Spleen (tissue), 7 donors: ENCODE measurements at regions not wholly inside any gene's neighbourhood (a gene's known extent, or its start where the extent isn't known, plus 50 kb on each side); places are given as distances from the start of the nearest gene placed in this dataset.
"Not testable (repeated sequence)": the region's sequence is repeated elsewhere in the genome, so short reads cannot be mapped to it uniquely, and the experiment has no call there.

Source experiments
- CTCF ChIP-seq, 11 experiments: fragments of 200-600 bp in 7 of 11; fragments of 450-650 bp in 4 of 11; sonication (generic) in 4 of 11; IDR thresholded peaks in 8 of 11; conservative IDR thresholded peaks in 3 of 11; 1 replicate in 7 of 11; 2 replicates in 4 of 11; pipeline versions ENCODE4 v1.4.0 to v1.8.0; 2016 to 2021; ENCODE audit warnings: antibody characterized with exemption in 11 of 11, inconsistent platforms in 4 of 11, mild to moderate bottlenecking in 1 of 11
- POLR2A ChIP-seq, 3 donors: fragments of 450-650 bp; IDR thresholded peaks; one replicate each; pipeline ENCODE4 v1.5.1; 2017; ENCODE audit warnings: antibody characterized with exemption in 3 of 3, mild to moderate bottlenecking in 1 of 3
- POLR2AphosphoS5 ChIP-seq, 3 donors: sonication (generic); formaldehyde crosslinking; IDR thresholded peaks; one replicate each; pipeline ENCODE4 v1.5.1; 2017; ENCODE audit warnings: antibody characterized with exemption in 3 of 3
- donor health status: DM: no; HTN: no; CAD: no; lungs with moderate emphysema.
- donor health status: DM: no; HTN: no; CAD: no.
- donor health status: DM: no; HTN: no; CAD: no.

GRCh38 chr6:112547321-112548085 is 200.4 kb downstream of the RFPL4B start:
- not testable (repeated sequence) for TF ChIP-seq POLR2A (IDR thresholded peaks at IDR 0.05); CTCF (IDR thresholded peaks at IDR 0.05 in 8 of 11, conservative IDR thresholded peaks at IDR 0.05 in 3 of 11); POLR2AphosphoS5 (IDR thresholded peaks at IDR 0.05)
